Fibroblast of skin of left quadriceps (primary cell): ENCODE measurements at regions not wholly inside any gene's neighbourhood (a gene's known extent, or its start where the extent isn't known, plus 50 kb on each side); places are given as distances from the start of the nearest gene placed in this dataset.

Source experiments
- DNase-seq, 2 experiments: peaks; one replicate each; pipeline ENCODE4 v3.0.0-alpha.2; 2013; ENCODE audit warnings: low read depth in 2 of 2

DNA sequence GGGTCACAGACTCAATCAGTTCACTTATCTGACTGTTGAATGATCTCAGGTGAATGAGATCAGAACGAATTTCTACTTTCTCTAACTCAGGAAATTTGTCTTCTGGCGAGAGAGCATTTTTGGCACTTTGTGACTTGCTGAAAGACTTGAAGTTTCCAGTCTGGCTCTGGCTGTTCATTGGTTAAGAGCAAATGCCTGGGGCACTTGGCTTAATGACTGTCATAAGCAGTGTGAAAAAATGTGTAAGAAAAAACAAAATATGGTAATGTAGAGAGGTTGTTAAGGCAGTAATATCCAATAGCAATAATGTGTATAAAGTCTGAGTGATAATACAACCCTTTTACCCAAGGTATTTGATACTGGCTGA, 71.3 kb upstream of the PGRMC2 start:
- DNase-seq: no peak

DNA sequence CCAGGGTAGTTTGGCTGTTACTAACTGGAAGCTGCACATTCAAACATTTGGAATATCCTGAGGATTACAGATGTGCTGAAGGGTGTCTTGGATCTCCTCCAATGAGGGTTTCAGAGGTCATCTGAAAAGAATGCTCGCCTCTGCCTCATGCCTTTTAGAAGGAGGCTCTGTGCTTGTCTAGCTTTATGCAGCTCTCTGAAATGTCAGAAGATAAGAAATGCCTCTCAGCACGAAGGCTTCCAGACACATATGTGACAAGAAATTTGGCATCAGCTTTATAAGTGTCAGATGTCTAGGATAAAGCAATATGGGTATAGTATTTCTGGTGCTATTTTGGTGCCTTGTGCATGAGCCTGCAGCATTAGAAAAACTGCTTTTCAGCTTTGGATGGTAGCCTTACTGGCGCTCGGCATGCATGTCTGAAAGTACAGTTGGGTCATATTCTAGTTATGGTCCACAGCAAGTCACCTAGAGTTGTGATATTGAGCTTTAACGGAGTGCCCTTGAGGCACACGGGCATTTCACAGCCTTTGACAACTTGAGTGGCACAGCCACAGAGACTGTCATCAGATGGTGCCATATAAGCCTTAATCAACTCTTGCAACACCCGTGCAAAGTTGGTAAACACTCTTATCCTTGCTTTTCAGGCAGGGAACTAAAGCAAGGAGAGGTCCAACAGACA, 70.8 kb upstream of the PGRMC2 start:
- DNase-seq: peak; percentile 85 to 86

DNA sequence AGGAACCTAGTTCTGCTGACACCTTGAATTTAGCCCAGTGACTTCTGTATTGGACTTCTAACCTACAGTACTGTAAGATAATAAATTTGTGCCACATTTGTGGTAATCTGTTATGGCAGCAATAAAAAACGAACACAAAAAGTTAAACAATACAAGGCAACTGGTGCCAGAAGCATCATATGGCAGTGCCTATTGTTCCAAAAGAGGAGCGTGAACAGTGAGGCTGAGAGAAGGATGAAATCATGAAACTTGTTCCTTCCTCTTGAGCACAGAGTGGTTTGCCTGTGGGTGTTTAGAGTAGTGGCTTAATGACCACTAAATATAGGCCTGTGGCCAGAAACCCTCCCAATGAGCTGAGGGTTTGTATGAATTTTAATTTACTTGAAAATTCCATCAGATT, 69.7 kb upstream of the PGRMC2 start:
- no peak for DNase-seq

DNA sequence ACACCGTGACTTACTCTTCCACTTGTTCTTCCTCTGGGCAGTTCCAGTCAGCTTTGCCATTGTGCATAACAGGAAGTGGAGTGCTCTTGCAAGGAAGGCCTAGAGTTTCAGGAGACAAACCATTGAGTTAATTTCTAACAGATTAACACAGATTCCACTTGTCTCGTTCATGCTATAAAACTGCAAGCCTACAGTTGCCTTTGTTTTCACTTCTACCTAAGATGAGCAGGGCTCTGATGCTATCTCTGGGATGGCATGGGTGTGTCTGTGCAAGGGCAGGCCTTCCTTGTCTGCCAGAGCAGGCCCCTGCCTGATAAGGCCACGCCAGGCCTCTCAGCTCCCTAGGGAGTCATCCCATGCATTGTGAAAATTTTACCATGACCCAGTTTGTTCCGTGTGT, 67.7 kb upstream of the PGRMC2 start:
- DNase-seq: no peak

DNA sequence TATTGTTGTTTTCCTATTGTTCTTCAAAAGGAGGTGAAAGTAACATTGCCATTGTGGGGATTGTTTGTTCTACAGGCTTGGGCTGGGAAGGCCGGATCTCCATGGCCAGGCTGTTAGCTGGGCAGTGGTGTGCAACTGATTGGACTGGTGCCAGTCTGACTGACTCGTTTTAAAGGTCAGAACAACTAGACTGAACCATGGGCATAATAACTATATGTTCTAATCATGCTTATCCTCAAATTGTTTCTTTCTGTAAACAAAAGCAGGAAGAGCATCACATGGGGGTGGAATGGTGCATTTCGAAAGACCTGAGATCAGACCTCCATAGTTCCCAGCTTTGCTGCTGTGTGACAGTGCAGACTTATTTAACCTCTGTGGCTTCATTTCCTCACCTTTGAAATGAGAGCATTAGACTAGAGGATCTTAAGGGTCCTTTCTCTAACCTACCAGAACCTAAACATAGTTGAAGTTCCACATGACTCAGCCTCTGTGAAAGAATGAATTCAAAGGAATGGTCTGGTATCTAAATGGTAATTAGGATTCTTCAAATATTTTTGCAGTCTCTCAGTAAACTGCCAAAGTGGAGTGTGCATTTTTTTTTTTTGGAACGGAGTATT, 66.7 kb upstream of the PGRMC2 start:
- DNase-seq: peak; percentile 91

DNA sequence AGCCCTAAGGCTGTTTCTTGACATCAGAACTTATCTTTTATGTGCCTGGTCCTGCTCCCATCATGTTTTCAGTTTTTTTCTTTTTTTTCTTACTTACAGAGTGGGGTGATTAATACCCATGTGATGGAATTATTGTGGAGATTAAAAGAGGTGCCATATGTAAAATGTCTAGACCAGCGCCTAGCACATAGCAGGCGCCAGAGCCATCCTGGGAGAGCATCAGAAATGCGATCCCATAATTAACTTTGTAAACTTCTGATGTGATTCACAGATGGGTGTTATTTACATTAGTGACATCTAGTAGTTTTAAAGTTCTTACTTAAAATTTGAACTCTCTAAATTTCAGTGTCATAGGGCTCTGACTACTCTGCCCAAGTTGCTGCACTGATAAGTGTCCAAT, 66.2 kb upstream of the PGRMC2 start:
- DNase-seq: no peak

DNA sequence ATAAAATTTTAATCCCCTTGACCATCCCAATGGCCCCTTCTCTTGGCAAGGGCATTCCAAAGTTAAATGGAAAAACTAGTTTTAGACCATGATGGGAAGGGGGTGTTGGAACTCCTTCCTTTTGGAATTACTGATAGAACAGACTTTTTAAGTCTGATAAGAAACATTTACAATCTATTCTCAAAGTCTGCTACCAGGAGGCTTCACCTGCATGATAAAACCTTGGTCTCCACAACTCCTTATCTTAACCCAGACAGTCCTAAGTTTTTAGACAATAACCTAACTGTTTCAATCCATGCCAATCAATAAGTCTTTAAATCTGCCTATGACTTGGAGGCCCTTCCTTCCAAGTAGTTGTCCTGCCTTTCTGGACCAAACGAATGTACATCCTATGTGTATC, 63.9 kb upstream of the PGRMC2 start:
- no peak for DNase-seq

DNA sequence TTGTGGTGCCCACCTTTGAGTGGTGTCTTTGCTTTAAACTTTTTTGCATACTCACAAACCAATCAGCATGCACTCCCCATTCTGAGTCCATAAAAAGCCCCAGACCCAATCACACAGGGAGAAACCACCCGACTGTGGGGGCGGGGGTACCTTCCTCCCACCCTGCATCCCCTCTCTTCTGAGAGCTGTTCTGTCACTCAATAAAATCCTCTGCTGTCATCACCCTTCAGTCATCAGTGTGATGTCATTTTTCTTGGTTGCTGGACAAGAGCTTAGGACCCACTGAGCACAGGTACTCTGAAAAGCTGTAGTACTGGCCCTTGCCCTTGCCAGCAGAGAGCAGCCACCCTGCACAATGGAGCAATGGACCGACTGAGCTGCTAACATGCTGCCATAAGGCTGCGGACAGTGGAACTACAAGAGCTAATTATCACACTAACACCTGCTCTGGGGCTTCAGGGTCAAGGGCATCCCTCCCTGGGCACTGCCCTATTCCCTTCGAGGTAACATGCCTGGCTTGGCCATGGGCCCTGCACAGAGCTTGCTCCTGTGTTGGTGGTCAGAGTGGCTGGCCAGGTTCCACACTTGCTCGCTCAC, 62.9 kb upstream of the PGRMC2 start:
- no peak for DNase-seq

DNA sequence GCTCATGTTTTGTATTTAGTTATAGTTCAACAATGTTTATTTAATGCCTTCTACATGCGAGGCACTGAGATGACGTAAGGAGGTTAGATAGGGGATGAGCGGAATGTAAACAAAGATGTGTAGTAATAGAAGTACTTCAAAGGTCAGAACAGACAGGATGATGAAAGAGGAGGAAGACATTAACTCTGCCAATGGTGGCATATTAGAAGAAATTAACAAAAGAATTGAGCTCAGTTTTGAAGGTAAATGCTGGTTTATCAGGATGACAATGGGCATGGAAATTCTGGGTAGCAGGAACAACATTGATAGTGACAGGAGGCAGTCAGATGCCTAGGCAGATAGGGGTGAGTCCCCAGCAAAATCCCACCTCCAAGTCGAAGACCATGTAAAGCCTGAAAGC, 62.3 kb upstream of the PGRMC2 start:
- no peak for DNase-seq

DNA sequence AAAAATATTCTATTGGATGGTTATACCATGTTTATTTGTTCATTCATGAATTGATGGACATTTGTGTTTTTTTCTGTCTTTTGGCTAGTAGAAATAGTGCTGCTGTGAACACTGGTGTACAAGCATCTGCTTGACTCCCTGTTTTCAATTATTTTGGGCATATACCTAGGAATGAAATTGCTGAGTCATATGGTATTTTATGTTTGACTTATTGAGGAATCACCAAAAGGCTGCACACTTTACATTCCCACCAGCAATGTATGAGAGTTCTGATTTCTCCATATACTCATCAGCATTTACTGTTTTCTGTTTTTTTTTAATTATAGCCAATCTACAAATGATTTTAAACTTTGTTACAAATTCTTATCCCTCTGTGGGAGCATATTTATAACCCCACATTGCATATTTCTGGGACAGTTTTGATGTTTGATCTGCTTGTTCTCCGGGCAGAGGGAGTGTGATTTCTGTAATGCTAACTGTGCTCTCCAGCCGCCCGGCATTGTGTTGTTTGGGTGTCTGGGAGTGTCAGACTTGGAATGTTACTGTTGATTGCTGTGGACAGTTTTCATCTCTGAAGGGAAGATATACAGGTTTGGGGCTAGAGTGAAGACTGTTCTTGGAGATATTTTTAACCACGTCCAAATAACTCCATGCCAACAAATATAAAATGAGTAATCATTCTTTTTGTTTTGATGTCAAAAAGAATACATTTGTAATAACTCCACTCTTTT, 60.5 kb upstream of the PGRMC2 start:
- DNase-seq: peak in 1 of 2 experiments; percentile 56

DNA sequence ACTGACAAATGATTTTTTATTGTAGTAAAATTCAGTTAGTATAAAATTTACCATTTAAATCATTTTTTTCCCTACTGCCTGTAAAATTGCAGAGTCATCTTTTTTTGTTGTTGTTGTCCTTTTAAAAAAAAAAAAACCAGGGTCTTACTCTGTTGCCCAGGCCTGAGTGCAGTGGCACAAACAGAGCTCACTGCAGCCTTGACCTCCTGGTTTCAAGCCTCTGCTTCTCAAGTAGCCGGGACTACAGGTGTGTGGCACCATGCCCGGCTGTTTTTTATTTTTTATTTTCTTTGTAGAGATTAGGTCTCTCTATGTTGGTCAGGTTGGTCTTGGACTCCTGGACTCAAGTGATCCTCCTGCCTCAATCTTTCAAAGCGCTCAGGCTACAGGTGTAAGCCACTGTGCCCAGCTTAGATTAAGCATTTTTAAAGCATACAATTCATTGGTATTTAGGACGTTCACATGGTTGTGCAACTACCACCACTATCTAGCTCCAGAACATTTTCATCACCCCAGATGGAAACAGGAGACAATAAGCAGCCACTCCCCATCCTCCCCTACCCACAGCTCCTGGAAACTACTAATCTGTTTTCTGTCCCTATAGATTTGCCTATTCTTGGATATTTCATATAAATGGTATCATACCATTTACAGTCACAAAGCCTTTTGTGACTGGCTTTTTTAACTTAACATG, 59.7 kb upstream of the PGRMC2 start:
- DNase-seq: no peak

DNA sequence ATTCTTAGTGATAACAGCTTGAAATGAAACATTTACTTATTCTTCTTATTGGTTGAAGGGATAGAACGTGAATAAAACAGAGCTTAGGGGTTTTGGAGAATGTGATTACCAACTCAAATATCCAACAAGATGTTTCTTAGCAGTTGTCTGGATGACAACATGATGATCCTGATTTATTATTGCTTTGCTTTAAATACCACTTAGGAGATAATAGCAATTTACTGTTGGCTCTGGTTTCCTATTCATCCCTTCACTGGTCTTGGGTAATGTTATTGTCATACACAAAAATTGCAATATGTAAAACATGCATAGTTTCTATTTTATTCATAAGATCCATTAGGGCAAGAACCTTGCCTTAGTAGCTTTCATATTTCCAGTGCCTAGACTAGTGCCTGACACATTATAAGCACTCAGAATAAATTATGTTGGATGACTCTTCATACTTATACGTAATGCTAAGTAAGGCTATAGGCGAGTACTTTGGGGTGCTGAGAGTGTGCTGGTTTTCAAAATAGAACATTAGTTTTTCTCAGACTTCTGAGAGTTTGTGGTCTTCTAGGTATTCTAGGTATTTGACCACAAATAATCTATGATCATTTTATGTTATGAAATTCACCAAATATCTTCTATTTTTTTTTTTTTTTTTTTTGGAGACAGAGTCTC, 58.6 kb upstream of the PGRMC2 start:
- no peak for DNase-seq

DNA sequence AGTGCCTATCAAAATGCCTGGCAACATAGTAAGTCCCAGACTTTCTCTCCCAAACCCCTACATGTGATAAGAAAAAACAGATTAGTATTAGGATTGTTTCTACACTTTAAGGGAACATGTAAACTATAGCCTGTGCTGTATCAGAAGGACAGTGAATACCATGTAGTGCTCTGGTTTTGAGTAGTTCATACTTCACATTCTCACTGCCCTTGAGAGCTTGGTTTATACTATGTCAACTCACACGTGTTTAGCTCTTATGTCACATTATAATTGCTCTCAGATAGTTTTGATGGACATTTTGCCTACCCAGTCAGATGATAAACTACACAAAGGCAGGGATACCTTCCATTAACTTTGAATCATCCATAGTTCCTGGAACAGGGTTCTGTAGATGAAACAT, 58.0 kb upstream of the PGRMC2 start:
- no peak for DNase-seq

DNA sequence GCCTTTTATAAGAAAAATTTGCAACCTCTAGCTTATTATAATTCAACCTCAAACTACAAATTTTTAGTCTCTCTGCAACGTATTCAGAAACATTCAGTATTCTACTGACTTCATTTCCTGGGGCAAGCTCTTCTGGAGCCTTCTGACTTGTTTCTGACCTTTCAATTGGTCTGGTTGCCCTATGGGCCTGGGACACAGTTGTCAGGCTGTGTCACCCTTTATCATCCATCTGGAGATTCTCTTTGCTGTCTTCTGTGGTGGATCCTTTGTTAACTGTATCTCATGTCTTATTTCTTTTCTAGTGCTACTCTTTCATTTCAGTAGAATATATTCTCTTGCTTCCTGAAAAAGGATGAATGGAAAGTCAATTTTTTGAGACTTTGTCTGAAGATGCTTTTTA, 55.1 kb upstream of the PGRMC2 start:
- DNase-seq: no peak

DNA sequence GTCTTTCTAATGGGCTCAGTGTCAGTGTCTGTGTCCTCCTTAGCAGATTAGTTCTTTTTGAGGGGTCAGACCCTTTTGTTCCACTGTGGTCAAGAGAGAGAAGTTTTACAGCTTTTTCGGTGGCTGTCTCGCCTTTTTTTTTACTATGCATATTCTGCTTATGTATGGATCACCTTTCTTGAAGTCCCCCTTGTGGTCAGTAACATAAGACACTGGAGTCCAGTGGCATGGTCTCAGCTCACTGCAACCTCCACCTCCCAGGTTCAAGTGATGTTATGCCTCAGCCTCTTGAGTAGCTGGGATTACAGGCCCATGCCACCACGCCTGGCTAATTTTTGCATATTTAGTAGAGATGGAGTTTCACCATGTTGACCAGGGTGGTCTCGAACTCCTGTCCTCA, 54.0 kb upstream of the PGRMC2 start:
- no peak for DNase-seq

DNA sequence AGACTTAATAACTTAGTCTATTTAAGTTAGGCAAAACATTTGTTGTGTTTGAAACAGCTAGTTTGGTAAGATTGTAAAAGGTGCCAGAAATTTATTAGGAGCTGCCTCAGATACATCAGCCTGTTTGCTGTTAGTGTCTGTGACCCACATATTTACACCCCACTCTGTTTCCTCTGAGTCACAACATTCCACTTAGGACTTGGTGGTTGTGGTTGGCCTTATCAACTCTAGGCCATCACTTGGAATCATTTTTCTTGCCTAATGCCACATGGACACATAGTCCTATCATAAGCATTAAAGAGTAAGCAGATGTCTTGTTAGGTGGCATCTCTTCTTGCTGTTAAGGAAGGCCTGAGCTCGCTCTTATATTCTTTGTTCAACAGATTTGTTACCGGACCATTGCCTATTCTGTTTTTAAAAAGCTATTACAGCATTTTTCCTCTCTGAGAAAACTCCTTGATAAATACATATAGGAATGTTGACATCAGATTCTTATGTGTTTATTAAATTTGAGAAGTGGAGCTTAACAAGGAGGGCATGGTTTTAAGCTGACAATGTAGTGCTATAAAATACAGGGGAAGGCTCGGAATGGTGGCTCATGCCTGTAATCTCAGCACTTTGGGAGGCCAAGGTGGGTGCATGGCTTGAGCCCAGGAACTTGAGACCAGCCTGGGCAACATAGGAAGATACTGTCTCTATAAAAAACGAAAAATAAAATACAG, 51.2 kb upstream of the PGRMC2 start:
- peak; percentile 83 to 87 for DNase-seq

DNA sequence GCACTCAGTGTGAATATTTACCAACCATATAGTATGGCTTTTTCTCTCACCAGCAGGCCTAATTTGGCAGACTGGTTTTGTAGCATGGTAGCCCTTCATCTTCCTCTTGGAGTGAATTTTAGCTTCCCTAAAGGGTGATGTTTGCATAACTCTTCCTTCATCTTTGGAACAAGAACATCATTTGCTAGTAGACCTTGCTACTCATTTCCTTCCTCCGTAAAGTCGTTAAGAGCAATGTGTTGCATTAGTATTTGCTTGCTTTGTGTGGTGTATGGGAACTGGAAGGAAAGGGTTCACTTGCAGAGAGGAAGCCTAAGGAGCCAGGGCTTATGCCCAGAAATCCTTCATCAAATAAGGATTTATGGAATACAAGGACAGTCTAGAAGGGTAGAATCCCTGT, 50.2 kb upstream of the PGRMC2 start:
- no peak for DNase-seq
